Ascending aorta (tissue), 2 donors: ENCODE measurements at regions not wholly inside any gene's neighbourhood (a gene's known extent, or its start where the extent isn't known, plus 50 kb on each side); places are given as distances from the start of the nearest gene placed in this dataset.

Experiments
- DNase-seq, 2 donors: peaks; one replicate each; pipeline ENCODE4 v3.0.0-alpha.2; 2019; ENCODE audit warnings: low spot score in 2 of 2
- H3K27ac ChIP-seq, 2 donors: fragments of 200-600 bp; sonication (generic); one replicate each; pipeline ENCODE4 v1.5.1; 2016 to 2017; ENCODE audit warnings: mild to moderate bottlenecking in 1 of 2
- H3K27me3 ChIP-seq: fragments of 200-600 bp; sonication (generic); one replicate; pipeline ENCODE4 v1.5.1; 2017
- H3K36me3 ChIP-seq, 2 donors: fragments of 200-600 bp; sonication (generic); one replicate each; pipeline ENCODE4 v1.5.1; 2016
- H3K4me1 ChIP-seq, 2 donors: fragments of 200-600 bp; sonication (generic); one replicate each; pipeline ENCODE4 v1.5.1; 2016 to 2017; ENCODE audit warnings: mild to moderate bottlenecking in 1 of 2
- H3K4me3 ChIP-seq, 2 donors: fragments of 200-600 bp; sonication (generic); one replicate each; pipeline ENCODE4 v1.5.1; 2016 to 2017; ENCODE audit warnings: mild to moderate bottlenecking in 1 of 2
- H3K9me3 ChIP-seq, 2 donors: fragments of 200-600 bp; sonication (generic); one replicate each; pipeline ENCODE4 v1.5.1; 2016
- CTCF ChIP-seq, 3 experiments: fragments of 200-600 bp in 2 of 3; fragments of 450-650 bp in 1 of 3; sonication (generic) in 2 of 3; IDR thresholded peaks; one replicate each; pipeline ENCODE4 v1.5.1; 2016 to 2019; ENCODE audit warnings: antibody characterized with exemption in 3 of 3, mild to moderate bottlenecking in 1 of 3, moderate library complexity in 1 of 3
- intact Hi-C: fragments of 100-400 bp; cut with DNase I; formaldehyde crosslinking; loops from one replicate; pipeline ENCODE4 v1.15.1; 2023

GRCh38 chr4:117385526-117385925, 300.1 kb upstream of the TRAM1L1 start:
- no peaks in the 10 kb centered on the region for H3K36me3 ChIP-seq
- no peaks in the 10 kb centered on the region for H3K27me3 ChIP-seq
- no peaks in the 10 kb centered on the region for H3K9me3 ChIP-seq
- intact Hi-C loops: no loop called here
- no peak for TF ChIP-seq CTCF (IDR thresholded peaks at IDR 0.05)
- H3K27ac ChIP-seq: no peak overlapping the region
- DNase-seq: no peak
- no peak overlapping the region for H3K4me3 ChIP-seq
- no peaks in the 10 kb centered on the region for H3K4me1 ChIP-seq

- DNase-seq: no peak
- no peaks in the 10 kb centered on the region for H3K4me1 ChIP-seq
Measured at GRCh38 chr4:117387072-117387471, 301.7 kb upstream of the TRAM1L1 start.

GRCh38 chr4:117400039-117400835, 314.9 kb upstream of the TRAM1L1 start:
- H3K9me3 ChIP-seq: no peaks in the 10 kb centered on the region
- no peak overlapping the region for H3K4me3 ChIP-seq
- no peaks in the 10 kb centered on the region for H3K36me3 ChIP-seq
- no peaks in the 10 kb centered on the region for H3K4me1 ChIP-seq
- no peak overlapping the region for H3K27ac ChIP-seq
- H3K27me3 ChIP-seq: no peaks in the 10 kb centered on the region
- no peak for DNase-seq
- intact Hi-C loops: no loop called here
- TF ChIP-seq CTCF (IDR thresholded peaks at IDR 0.05): no peak

More at GRCh38 chr4:117387072-117387471, 301.7 kb upstream of the TRAM1L1 start:
- intact Hi-C loops: no loop called here
- H3K27me3 ChIP-seq: no peaks in the 10 kb centered on the region
- H3K27ac ChIP-seq: no peak overlapping the region
- no peak overlapping the region for H3K4me3 ChIP-seq
- no peaks in the 10 kb centered on the region for H3K36me3 ChIP-seq
- no peaks in the 10 kb centered on the region for H3K9me3 ChIP-seq
- TF ChIP-seq CTCF (IDR thresholded peaks at IDR 0.05): no peak

- no peak for TF ChIP-seq CTCF (IDR thresholded peaks at IDR 0.05)
- intact Hi-C loops: no loop called here
- Histone ChIP-seq H3K27me3 (no peaks in the 10 kb centered on the region), H3K27ac (no peak overlapping the region), H3K9me3 (no peaks in the 10 kb centered on the region), H3K4me3 (no peak overlapping the region), H3K36me3 (no peaks in the 10 kb centered on the region), H3K4me1 (no peaks in the 10 kb centered on the region)
- DNase-seq: no peak
Measured at GRCh38 chr4:117412661-117413060, 327.3 kb upstream of the TRAM1L1 start.

- DNase-seq: no peak
- no peak for TF ChIP-seq CTCF (IDR thresholded peaks at IDR 0.05)
- H3K4me3 ChIP-seq: no peak overlapping the region
- H3K27ac ChIP-seq: no peak overlapping the region
- H3K36me3 ChIP-seq: no peaks in the 10 kb centered on the region
- H3K9me3 ChIP-seq: no peaks in the 10 kb centered on the region
- H3K4me1 ChIP-seq: no peaks in the 10 kb centered on the region
- intact Hi-C loops: no loop called here
- H3K27me3 ChIP-seq: no peaks in the 10 kb centered on the region
Measured at GRCh38 chr4:117417856-117418255, 332.5 kb upstream of the TRAM1L1 start.
